ENCODE measurements at regions not wholly inside any gene's neighbourhood (a gene's known extent, or its start where the extent isn't known, plus 50 kb on each side); places are given as distances from the start of the nearest gene placed in this dataset.

DNA sequence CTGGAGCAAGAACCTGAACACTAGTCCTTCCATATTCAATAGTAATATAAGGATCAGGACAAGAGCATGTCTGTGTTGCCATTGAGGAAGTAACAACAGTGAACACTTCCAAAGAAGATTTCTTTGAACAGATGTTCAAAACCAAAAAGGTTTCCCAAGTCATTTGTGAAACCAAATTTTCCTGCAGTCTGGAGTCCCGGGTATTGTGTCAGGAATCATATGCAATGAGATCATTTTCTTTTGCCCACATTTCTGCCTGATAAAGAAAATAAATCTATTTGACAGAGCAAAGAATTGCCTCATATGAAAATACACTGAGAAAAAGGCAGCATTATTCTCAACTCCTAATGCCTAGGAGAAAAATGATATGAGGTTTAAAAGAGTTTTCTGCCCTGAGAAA lies 151.7 kb downstream of the SNX18 start:
- Histone ChIP-seq H3K9me3 (ENCODE audit: control insufficient read depth, insufficient read depth, low read length) (peaks cover 13% of the 10 kb centered on the region), H3K9ac (ENCODE audit: low read depth, low read length) (no peak overlapping the region), H3K36me3 (ENCODE audit: insufficient read depth, low read length) (no peaks in the 10 kb centered on the region), H3K4me1 (ENCODE audit: insufficient read depth, low read length) (no peaks in the 10 kb centered on the region)

DNA sequence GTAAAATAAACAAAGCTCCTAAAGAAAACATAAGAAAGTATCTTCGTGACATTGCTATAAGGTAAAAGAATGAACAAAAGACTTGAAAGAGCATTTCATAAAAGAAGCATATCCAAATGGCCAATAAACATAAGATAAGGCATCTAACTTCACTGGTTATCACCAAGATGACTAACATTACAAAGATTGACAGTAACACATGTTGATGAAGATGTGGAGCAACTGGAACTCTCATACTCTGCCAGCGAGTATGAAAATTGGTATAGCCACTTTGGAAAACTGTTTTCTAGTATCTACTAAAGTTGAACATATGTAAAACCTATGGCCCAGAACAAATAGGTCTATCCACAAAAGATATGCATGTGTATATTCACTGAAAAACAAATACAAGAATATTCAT lies 150.5 kb downstream of the SNX18 start:
- Histone ChIP-seq H3K9ac (ENCODE audit: low read depth, low read length) (no peak overlapping the region), H3K9me3 (ENCODE audit: control insufficient read depth, insufficient read depth, low read length) (peaks cover 13% of the 10 kb centered on the region), H3K36me3 (ENCODE audit: insufficient read depth, low read length) (no peaks in the 10 kb centered on the region), H3K4me1 (ENCODE audit: insufficient read depth, low read length) (no peaks in the 10 kb centered on the region)

DNA sequence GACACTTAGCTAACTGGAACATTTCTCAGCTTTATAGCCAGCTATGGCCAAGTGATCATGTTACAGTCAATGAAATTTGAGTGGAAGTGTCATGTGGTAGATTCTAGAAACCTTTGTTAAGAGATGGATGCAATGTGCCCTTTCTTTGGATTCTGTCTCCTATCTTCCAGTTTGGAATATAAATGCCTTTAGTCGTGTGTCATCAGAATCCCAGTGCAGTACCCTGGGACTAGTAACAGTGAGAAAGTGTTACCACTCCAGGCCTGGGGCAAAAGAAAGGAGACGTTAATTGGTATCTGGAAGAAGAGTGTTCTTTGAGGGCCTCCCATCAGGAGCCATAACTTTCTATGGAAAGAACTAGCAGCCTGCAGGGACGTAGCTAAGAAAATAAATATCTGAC lies 149.6 kb downstream of the SNX18 start:
- Histone ChIP-seq H3K36me3 (ENCODE audit: insufficient read depth, low read length) (no peaks in the 10 kb centered on the region), H3K9me3 (ENCODE audit: control insufficient read depth, insufficient read depth, low read length) (peaks cover 7% of the 10 kb centered on the region; the same call in 1 of the 2 replicates), H3K9ac (ENCODE audit: low read depth, low read length) (no peak overlapping the region), H3K4me1 (ENCODE audit: insufficient read depth, low read length) (no peaks in the 10 kb centered on the region)

DNA sequence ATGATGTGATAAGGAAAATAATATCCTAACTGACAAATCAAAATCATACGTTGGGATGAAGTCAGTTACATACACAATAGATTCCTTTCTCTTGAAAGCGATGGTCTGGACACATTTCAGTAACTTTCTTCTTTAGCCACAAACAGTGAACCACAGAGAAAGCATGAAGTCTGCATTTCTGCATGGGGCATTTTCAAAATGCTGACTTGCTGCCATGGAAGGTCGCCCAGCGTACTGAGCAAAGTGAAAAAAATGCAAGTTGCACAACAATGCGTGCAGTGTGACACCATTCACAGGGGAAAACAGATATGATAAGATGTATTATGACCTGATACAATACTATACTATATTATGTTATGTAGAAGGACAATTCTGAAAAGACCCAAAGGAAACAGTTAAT lies 146.3 kb downstream of the SNX18 start:
- Histone ChIP-seq H3K9ac (ENCODE audit: low read depth, low read length) (no peak overlapping the region), H3K4me1 (ENCODE audit: insufficient read depth, low read length) (no peaks in the 10 kb centered on the region), H3K9me3 (ENCODE audit: control insufficient read depth, insufficient read depth, low read length) (no peaks in the 10 kb centered on the region), H3K36me3 (ENCODE audit: insufficient read depth, low read length) (no peaks in the 10 kb centered on the region)

DNA sequence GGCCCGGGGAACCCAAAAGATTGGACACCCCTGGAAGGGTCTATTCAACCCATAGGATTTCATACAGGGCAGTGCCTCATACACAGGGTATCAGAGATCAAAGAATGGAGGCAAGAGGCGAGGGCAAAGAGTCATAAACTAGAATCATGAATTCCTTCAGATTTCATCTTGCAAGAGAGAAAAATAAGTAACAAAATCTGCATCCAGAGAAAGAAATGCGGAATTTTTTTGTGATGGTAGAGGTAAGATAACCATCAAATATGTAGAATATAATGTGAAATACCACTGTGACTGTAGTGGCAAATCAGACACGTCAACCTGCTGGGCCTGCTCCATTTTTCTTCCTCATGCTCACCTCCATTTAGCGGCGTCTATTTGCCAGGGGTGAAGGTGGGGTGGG lies 143.6 kb downstream of the SNX18 start:
- Histone ChIP-seq H3K9ac (ENCODE audit: low read depth, low read length) (no peak overlapping the region), H3K9me3 (ENCODE audit: control insufficient read depth, insufficient read depth, low read length) (no peaks in the 10 kb centered on the region), H3K36me3 (ENCODE audit: insufficient read depth, low read length) (no peaks in the 10 kb centered on the region), H3K4me1 (ENCODE audit: insufficient read depth, low read length) (no peaks in the 10 kb centered on the region)

DNA sequence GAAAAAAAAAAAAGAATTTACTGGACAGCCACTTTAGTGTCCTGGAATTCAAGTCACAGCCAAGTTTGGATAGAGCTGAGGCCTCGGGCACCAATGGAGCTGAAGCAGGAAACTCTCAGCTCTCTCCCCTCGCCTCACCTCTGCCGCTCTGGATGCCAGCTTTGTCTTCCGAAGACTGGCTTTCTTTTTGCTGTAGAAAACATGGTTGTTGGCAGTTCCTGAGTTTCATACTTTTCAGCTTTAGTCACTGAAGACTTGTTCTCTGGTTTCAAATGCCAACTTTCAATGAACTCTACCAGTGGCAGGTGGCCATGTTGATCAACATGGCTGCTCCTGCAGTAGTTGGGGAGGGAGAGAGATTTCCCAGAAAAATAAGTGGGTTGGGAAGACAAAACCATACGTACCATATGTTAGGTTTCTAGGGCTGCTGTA lies 142.2 kb downstream of the SNX18 start:
- Histone ChIP-seq H3K36me3 (ENCODE audit: insufficient read depth, low read length) (no peaks in the 10 kb centered on the region), H3K9ac (ENCODE audit: low read depth, low read length) (no peak overlapping the region), H3K9me3 (ENCODE audit: control insufficient read depth, insufficient read depth, low read length) (no peaks in the 10 kb centered on the region)

DNA sequence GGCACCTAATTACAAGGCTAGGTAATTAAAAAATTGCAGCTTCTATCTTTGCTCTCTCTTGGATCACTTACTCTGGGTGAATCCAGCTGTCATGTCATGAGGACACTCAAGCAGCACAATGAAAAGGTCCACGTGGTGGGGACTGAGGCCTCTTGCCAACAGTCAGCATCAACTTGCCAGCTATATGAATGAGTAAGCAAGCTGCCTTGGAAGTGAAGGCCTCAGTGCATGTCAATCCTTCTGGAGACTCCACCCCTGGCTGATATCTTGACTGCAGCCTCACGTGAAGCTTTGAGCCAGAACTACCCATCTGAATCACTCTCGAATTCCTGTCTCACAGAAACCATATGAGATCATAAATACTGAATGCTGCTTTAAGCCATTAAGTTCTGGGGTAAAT lies 140.5 kb downstream of the SNX18 start:
- Histone ChIP-seq H3K4me1 (ENCODE audit: insufficient read depth, low read length) (no peaks in the 10 kb centered on the region), H3K9ac (ENCODE audit: low read depth, low read length) (no peak overlapping the region), H3K36me3 (ENCODE audit: insufficient read depth, low read length) (no peaks in the 10 kb centered on the region), H3K9me3 (ENCODE audit: control insufficient read depth, insufficient read depth, low read length) (no peaks in the 10 kb centered on the region)

More for the DNA sequence above, 142.2 kb downstream of the SNX18 start:
- H3K4me1 ChIP-seq (ENCODE audit: insufficient read depth, low read length): no peaks in the 10 kb centered on the region

DNA sequence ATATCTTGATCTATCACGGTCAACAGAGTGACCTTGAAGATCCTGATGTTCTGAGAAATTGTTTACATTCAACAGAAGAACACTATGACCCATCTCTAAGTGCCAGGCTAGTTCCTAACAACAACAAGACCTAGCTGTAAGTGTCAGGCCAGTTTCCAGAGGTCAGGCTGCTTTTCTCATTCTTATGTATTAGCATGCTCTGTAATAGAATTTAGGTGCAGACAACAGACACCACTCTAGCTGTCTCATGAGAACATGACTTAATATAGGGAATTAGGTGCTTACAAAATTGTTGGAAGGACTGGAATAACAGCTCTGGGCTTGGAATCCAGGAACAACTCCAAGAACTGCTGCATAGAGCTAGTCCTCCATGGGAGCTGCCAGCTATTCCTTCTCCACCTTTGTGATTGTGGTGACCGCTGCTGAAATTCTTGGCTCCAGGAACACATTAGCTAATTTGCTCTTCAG lies 138.7 kb downstream of the SNX18 start:
- Histone ChIP-seq H3K9me3 (ENCODE audit: control insufficient read depth, insufficient read depth, low read length) (no peaks in the 10 kb centered on the region), H3K36me3 (ENCODE audit: insufficient read depth, low read length) (no peaks in the 10 kb centered on the region), H3K9ac (ENCODE audit: low read depth, low read length) (no peak overlapping the region), H3K4me1 (ENCODE audit: insufficient read depth, low read length) (no peaks in the 10 kb centered on the region)

DNA sequence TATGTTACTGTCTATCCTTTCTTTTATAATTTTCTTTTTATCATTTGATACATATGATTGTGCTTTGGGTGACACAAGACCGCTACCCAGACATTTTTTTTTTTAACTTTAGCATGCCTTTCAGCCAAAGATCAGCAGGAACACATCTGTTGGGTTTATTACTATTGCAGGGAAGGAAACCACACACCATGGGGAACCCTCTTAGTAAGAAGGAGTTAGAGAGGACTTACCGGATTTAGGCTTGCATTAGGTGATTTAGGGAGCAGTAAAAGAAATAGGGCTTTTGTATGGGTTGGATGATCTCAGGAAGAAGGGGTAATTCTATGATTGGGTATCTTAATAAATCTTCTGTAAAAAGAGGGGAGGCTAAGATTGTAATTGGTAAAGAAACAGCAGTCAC lies 138.2 kb downstream of the SNX18 start:
- Histone ChIP-seq H3K9me3 (ENCODE audit: control insufficient read depth, insufficient read depth, low read length) (no peaks in the 10 kb centered on the region), H3K36me3 (ENCODE audit: insufficient read depth, low read length) (no peaks in the 10 kb centered on the region), H3K4me1 (ENCODE audit: insufficient read depth, low read length) (no peaks in the 10 kb centered on the region), H3K9ac (ENCODE audit: low read depth, low read length) (no peak overlapping the region)

DNA sequence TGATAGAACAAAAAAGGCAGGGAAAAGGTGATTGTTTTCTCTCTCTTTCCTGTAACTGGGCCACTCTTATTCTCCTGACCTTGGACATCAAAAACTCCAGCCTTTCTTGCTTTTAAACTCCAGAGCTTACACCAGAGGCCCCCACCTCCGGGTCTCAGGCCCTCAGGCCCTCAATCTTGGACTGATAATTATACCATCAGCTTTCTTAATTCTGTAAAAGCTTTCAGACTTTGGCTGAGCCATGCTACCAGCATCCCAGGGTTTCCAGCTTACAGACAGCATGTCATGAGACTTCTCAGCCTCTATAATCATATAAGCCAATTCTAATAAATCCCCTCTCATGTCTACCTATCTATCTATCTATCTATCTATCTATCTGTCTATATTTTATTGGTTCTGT lies 137.7 kb downstream of the SNX18 start:
- H3K9me3 ChIP-seq (ENCODE audit: control insufficient read depth, insufficient read depth, low read length): no peaks in the 10 kb centered on the region
- H3K4me1 ChIP-seq (ENCODE audit: insufficient read depth, low read length): no peaks in the 10 kb centered on the region
- H3K36me3 ChIP-seq (ENCODE audit: insufficient read depth, low read length): no peaks in the 10 kb centered on the region
- no peak overlapping the region for H3K9ac ChIP-seq (ENCODE audit: low read depth, low read length)

DNA sequence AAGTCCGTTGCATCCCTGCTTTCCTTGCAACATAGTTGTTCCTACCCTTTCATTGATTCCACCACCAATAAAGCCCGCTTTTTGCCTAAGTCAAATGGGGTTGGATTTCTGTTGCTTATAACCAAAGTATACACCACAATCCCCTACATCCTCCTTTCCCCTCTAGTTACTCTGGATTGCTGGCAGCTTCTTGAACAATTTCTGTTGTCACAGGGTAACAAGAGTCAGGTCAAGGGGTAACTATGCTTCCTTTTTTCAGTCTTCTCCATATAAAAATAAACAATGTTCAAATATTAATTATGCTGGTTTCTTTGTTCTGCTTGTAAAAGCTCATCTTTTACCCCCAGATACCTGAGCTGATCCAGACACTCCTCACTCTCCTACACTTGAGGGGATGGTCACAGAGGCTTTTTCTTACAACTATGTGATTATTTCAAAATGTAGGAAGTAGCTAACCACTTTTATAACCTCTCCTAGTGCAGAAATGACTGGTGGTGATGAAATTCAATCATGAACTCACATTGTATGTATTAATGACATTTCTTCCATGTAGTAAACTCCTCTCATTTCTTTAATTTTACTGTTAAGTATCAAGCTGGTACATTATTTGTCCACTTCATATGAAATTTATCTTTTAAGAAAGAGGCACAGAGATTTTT lies 136.5 kb downstream of the SNX18 start:
- H3K4me1 ChIP-seq (ENCODE audit: insufficient read depth, low read length): no peaks in the 10 kb centered on the region
- H3K9ac ChIP-seq (ENCODE audit: low read depth, low read length): no peak overlapping the region
- no peaks in the 10 kb centered on the region for H3K9me3 ChIP-seq (ENCODE audit: control insufficient read depth, insufficient read depth, low read length)
- H3K36me3 ChIP-seq (ENCODE audit: insufficient read depth, low read length): no peaks in the 10 kb centered on the region

DNA sequence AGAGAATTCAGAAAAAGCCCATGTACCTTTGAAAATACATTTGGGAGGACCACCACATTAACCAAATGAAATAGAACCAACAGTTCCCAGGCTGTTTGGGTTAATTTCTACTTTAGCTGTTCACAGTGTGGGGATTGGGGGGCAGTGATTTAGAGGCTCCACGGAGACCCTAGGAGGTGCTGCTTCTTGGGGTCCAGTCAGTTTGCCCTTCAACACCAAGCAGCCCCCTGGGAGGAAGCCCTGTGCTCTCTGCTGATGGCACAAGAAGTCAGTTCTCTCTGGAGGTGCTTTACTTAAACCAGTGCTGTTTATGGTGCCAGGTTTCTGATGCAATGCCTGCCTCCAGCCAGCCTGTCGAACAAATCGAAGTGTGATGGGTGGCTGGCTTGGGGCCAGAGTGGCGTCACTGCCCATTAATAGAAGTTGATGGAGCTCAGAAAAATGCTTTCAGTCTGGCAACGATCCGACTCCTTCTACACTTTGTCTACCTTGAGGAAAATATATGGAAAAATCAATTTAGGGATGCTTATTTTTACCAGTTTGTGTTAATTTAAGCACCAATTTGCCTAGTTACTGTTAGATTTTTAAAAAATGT lies 134.0 kb downstream of the SNX18 start:
- H3K4me1 ChIP-seq (ENCODE audit: insufficient read depth, low read length): no peaks in the 10 kb centered on the region
- no peak overlapping the region for H3K9ac ChIP-seq (ENCODE audit: low read depth, low read length)
- H3K9me3 ChIP-seq (ENCODE audit: control insufficient read depth, insufficient read depth, low read length): no peaks in the 10 kb centered on the region
- H3K36me3 ChIP-seq (ENCODE audit: insufficient read depth, low read length): no peaks in the 10 kb centered on the region

DNA sequence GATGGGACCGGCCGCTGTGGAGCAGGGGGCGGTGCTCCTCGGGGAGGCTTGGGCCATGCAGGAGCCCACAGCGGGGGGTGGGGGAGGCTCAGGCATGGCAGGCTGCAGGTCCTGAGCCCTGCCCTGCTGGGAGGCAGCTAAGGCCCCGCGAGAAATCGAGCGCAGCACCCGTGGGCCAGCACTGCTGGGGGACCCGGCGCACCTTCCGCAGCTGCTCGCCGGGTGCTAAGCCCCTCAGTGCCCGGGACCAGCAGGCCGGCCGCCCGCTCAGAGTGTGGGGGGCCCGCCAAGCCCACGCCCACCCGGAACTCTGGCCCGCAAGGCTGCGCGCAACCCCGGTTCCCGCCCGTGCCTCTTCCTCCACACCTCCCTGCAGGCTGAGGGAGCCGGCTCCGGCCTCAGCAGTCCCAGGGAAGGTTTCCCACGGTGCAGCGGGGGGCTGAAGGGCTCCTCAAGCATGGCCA lies 131.5 kb downstream of the SNX18 start:
- no peaks in the 10 kb centered on the region for H3K36me3 ChIP-seq (ENCODE audit: insufficient read depth, low read length)
- H3K9me3 ChIP-seq (ENCODE audit: control insufficient read depth, insufficient read depth, low read length): no peaks in the 10 kb centered on the region
- no peaks in the 10 kb centered on the region for H3K4me1 ChIP-seq (ENCODE audit: insufficient read depth, low read length)
- H3K9ac ChIP-seq (ENCODE audit: low read depth, low read length): no peak overlapping the region

DNA sequence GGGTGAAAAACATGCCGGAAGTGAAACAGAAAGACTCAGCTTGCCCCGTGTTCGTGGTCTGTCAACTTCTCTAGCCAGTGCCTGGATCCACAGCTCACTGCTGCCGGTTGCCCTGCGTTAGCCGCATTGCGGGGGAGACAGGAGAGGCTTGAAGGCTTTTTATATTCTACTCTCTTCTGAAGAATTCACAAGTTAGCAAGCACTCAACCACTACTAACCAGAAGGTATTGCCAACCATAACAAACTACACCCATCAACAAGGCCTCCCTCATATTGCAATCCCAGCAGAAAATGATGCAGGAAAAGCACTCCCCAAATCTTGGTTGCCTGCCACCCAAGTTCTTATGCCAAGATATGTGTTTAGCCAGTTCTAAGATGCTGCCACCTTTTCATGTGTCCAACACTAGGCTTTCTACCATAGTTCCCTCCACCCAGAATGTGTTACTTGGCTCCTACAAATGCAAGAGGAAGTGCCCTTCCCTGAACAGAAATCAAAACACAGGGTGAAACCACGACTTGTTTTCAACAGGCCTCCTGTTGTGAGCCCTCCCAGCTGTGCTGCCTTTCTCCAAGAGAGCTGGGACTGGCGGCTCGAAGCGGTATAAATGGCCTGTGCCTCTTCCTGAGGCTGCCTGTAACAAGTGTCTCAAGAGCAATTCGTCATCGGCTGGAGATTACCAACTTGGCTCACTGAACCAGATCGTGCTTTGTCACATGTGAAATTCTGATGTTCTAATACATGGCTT lies 129.0 kb downstream of the SNX18 start:
- Histone ChIP-seq H3K36me3 (ENCODE audit: insufficient read depth, low read length) (no peaks in the 10 kb centered on the region), H3K9me3 (ENCODE audit: control insufficient read depth, insufficient read depth, low read length) (no peaks in the 10 kb centered on the region), H3K4me1 (ENCODE audit: insufficient read depth, low read length) (no peaks in the 10 kb centered on the region), H3K9ac (ENCODE audit: low read depth, low read length) (no peak overlapping the region)

DNA sequence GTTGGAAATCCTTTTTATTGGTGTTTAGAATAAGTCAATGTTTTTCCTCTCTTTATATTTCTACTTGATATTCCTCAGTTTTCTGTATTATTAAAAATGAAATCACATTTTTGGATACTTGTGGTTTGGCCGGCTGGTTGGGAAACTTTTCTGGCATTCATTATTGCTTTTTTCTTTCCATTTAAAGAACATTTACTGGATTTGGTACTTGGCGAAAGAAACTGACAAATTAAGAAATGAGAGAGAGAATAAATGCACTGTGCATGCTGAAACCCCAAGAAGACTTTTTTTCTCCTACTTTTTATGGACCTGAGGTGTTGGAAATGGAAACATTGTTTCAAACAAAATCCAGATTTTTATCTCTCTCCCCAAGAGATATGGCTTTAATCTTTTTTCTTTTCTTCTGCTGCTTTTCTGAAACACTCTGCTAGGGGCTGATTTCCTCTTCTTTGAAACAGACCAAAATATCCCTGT lies 128.4 kb downstream of the SNX18 start:
- no peaks in the 10 kb centered on the region for H3K4me1 ChIP-seq (ENCODE audit: insufficient read depth, low read length)
- H3K9ac ChIP-seq (ENCODE audit: low read depth, low read length): no peak overlapping the region
- no peaks in the 10 kb centered on the region for H3K9me3 ChIP-seq (ENCODE audit: control insufficient read depth, insufficient read depth, low read length)
- H3K36me3 ChIP-seq (ENCODE audit: insufficient read depth, low read length): no peaks in the 10 kb centered on the region

All from ES-I3 (cell line).